ENCODE measurements at regions not wholly inside any gene's neighbourhood (a gene's known extent, or its start where the extent isn't known, plus 50 kb on each side); places are given as distances from the start of the nearest gene placed in this dataset.

DNA sequence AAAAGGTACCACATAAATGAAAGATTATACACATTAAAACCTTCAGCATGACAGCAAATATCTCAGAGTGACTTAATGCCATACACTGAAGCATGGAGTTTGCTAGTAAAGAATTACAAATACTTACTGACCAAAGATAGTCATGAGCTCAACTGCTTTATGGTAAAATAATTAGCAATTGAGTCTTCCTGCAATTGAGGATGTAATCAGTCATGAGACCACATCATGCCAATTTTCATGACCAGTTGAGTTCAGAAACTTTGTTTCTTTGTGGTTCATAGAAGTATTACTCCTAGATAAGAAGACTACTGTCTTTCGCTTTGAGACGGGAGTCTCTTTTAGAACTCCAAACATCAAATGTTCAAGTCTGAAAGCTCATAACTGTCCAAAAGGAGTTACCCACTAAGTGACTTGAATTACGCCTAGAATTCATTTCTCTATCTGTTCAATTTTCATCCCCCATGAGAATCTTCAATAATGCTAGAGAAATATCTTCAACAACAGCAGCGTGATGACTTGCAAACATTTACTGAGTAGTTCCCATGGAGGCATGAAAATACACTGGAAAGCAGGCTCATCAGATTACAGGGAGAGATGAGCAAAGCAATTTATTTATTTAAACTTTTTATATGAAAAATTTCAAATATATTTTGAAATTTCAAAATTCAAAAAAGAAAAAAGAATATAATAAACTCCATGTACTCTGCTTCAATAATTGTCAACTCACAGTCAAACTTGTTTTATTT is 120.0 kb downstream of the BTG1 start:
- BruUV-seq (replicated peaks): no TSS peak
- no peaks in the 10 kb centered on the region for H3K9me3 Mint-ChIP-seq (ENCODE audit: unreplicated experiment)
- peaks cover 35% of the 10 kb centered on the region for H3K4me1 Mint-ChIP-seq (ENCODE audit: insufficient read depth, unreplicated experiment)
- no peaks in the 10 kb centered on the region for H3K27me3 Mint-ChIP-seq (ENCODE audit: insufficient read depth, unreplicated experiment)
- POLR2A ChIA-PET: interaction anchor here (1.3 to 3.0 kb wide), 2 partner anchors 94 to 118 kb away, joined by 4 to 19 read pairs; no protein-coding TSS in a partner anchor
- intact Hi-C loops (cut with micrococcal nuclease): no loop called here
- H3K4me3 Mint-ChIP-seq (ENCODE audit: unreplicated experiment): no peak overlapping the region
- no peak overlapping the region for H3K27ac Mint-ChIP-seq (ENCODE audit: low read depth, unreplicated experiment)
- CTCF ChIA-PET: no interaction called here
- no peak for DNase-seq (ENCODE audit: unreplicated experiment)
- TF ChIP-seq, protein P1, sequence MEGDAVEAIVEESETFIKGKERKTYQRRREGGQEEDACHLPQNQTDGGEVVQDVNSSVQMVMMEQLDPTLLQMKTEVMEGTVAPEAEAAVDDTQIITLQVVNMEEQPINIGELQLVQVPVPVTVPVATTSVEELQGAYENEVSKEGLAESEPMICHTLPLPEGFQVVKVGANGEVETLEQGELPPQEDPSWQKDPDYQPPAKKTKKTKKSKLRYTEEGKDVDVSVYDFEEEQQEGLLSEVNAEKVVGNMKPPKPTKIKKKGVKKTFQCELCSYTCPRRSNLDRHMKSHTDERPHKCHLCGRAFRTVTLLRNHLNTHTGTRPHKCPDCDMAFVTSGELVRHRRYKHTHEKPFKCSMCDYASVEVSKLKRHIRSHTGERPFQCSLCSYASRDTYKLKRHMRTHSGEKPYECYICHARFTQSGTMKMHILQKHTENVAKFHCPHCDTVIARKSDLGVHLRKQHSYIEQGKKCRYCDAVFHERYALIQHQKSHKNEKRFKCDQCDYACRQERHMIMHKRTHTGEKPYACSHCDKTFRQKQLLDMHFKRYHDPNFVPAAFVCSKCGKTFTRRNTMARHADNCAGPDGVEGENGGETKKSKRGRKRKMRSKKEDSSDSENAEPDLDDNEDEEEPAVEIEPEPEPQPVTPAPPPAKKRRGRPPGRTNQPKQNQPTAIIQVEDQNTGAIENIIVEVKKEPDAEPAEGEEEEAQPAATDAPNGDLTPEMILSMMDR (IDR thresholded peaks at IDR 0.05; ENCODE audit: unreplicated experiment): no peak
- peaks cover 9% of the 10 kb centered on the region for H3K36me3 Mint-ChIP-seq (ENCODE audit: insufficient read depth, unreplicated experiment)

DNA sequence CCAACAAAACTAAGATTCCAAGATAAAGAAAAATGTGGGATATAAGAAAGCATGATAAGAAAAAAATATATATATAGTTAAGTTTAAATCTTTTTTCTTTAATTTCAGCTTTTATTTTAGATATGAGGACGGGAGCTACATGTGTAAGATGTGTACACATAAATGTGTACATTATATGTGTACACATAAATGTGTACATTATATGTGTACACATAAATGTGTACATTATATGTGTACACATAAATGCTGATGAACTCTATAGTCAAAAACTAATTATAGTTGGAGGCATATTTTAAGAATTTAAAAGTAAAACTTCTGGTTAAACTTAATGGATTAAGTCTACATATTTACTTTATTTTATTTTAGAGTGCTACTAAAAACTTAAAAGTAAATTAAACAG is 123.6 kb downstream of the BTG1 start:
- intact Hi-C loops (cut with micrococcal nuclease): no loop called here
- no TSS peak for BruUV-seq (replicated peaks)
- Mint-ChIP-seq H3K36me3 (ENCODE audit: insufficient read depth, unreplicated experiment) (peaks cover 5% of the 10 kb centered on the region), H3K4me3 (ENCODE audit: unreplicated experiment) (no peak overlapping the region), H3K27ac (ENCODE audit: low read depth, unreplicated experiment) (no peak overlapping the region), H3K4me1 (ENCODE audit: insufficient read depth, unreplicated experiment) (peaks cover 6% of the 10 kb centered on the region), H3K9me3 (ENCODE audit: unreplicated experiment) (no peaks in the 10 kb centered on the region), H3K27me3 (ENCODE audit: insufficient read depth, unreplicated experiment) (no peaks in the 10 kb centered on the region)
- POLR2A ChIA-PET: interaction anchor here (0.5 to 1.0 kb wide), 2 partner anchors 90 to 250 kb away, joined by 3 read pairs; no protein-coding TSS in a partner anchor
- TF ChIP-seq, protein P1 (IDR thresholded peaks at IDR 0.05; ENCODE audit: unreplicated experiment): no peak
- CTCF ChIA-PET: no interaction called here
- no peak for DNase-seq (ENCODE audit: unreplicated experiment)

DNA sequence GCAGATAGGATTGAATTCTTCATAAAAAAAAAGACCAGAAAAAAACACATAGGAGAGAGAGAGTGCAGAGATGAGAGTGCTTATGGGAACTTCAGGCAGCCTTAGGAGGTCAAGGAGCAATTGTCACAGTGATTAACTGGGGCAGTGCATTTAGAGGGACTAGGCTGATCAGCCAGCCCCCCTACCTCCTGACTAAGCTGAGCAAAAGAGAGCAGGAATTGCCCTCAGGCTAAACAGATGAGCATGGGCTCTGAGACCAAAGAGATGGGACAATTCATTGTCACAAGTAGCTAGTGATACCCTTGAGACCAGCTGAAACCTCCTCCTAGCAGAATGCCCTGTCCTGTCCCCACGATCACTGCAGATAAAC is 124.0 kb downstream of the BTG1 start:
- no peak overlapping the region for H3K4me3 Mint-ChIP-seq (ENCODE audit: unreplicated experiment)
- no TSS peak for BruUV-seq (replicated peaks)
- no peaks in the 10 kb centered on the region for H3K27me3 Mint-ChIP-seq (ENCODE audit: insufficient read depth, unreplicated experiment)
- intact Hi-C loops (cut with micrococcal nuclease): no loop called here
- TF ChIP-seq, protein P1 (IDR thresholded peaks at IDR 0.05; ENCODE audit: unreplicated experiment): no peak
- peaks cover 5% of the 10 kb centered on the region for H3K36me3 Mint-ChIP-seq (ENCODE audit: insufficient read depth, unreplicated experiment)
- DNase-seq (ENCODE audit: unreplicated experiment): no peak
- ChIA-PET CTCF (no interaction called here), POLR2A (no interaction called here)
- no peak overlapping the region for H3K27ac Mint-ChIP-seq (ENCODE audit: low read depth, unreplicated experiment)
- no peaks in the 10 kb centered on the region for H3K9me3 Mint-ChIP-seq (ENCODE audit: unreplicated experiment)
- peaks cover 3% of the 10 kb centered on the region for H3K4me1 Mint-ChIP-seq (ENCODE audit: insufficient read depth, unreplicated experiment)

DNA sequence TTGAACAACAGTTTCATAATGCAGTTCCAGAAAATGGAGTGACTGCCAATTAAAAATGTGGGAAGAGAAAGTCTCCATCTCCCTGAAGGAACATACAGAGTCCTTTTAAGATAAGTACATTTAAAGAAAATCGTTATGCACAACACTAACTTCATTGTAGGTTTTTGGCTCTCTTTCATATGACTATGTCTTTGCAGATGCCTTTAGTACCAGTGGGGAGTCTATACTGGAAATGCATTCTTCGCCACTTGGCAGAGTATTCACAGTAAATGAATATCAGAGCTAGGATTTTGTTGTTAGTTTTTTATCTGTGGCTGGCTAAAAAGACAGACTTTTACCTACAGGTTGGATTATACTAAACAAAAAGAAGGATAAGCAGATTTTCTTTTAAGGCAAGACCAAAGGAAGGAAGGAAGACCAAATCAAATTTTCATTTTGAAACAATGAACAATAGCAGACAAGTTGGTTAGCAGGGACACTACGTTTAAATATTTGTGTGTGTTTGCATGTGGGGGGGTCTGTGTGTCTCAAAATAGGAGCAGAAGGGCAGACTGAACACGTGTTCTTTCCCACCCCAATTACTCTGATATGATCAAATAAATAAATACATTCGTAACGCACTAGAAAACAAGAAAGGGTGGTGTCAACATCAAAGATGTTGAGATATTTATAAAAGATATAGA is 124.5 kb downstream of the BTG1 start:
- intact Hi-C loops (cut with micrococcal nuclease): no loop called here
- H3K36me3 Mint-ChIP-seq (ENCODE audit: insufficient read depth, unreplicated experiment): peaks cover 5% of the 10 kb centered on the region
- no peak for DNase-seq (ENCODE audit: unreplicated experiment)
- POLR2A ChIA-PET: no interaction called here
- no peak overlapping the region for H3K27ac Mint-ChIP-seq (ENCODE audit: low read depth, unreplicated experiment)
- H3K4me3 Mint-ChIP-seq (ENCODE audit: unreplicated experiment): no peak overlapping the region
- no peaks in the 10 kb centered on the region for H3K4me1 Mint-ChIP-seq (ENCODE audit: insufficient read depth, unreplicated experiment)
- H3K27me3 Mint-ChIP-seq (ENCODE audit: insufficient read depth, unreplicated experiment): no peaks in the 10 kb centered on the region
- CTCF ChIA-PET: no interaction called here
- BruUV-seq (replicated peaks): no TSS peak
- H3K9me3 Mint-ChIP-seq (ENCODE audit: unreplicated experiment): no peaks in the 10 kb centered on the region
- TF ChIP-seq, protein P1 (IDR thresholded peaks at IDR 0.05; ENCODE audit: unreplicated experiment): no peak

All from MCF 10A (cell line).